ENCODE measurements at regions not wholly inside any gene's neighbourhood (a gene's known extent, or its start where the extent isn't known, plus 50 kb on each side); places are given as distances from the start of the nearest gene placed in this dataset.

DNA sequence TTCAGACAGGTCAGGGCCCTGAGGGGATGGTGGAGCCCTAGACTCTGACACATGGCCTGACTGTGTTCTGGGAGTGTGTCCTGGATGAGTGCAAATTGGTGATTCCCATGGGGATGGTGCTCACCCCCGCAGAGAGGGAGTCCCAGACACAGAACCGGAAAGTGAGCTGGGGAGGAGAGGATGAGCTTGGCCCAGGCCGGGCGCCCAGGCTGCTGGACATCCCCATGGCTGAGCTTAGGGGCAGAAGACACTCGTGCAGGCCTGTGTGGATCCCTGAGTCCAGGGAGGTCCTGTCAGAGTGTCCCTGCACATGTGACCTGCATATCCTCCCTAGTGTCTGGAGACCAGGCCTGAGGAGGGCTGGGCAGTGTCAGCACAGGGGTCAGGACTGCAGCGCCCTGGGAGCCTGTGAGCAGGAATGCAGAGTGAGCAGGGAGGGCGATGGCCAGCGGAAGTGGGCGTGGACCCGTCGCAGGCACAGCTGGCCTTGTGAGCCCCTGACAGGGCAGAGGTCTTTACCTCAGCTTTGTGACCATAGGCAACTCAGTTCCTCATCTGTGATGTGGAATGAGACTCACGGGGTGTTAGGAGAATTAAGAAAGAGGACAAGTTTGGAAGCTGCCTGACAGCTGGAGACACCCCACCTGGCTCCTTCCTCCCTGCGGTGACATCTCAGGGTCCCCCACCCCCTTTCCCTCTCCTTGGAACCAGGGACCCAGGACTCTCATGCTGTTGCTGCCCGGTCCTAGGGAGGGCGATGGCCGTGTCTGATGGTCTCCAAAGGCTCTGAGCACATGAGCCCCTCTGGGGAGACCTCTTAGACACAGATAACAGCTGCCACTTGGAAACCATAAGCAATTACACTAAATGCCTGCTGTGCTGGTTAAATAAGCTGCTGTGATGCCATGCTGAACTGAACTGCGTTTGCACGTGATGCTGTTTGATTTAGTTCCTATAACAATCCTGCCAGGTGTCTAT lies 62.6 kb upstream of the HS6ST1 start:
- DNase-seq = no peak

DNA sequence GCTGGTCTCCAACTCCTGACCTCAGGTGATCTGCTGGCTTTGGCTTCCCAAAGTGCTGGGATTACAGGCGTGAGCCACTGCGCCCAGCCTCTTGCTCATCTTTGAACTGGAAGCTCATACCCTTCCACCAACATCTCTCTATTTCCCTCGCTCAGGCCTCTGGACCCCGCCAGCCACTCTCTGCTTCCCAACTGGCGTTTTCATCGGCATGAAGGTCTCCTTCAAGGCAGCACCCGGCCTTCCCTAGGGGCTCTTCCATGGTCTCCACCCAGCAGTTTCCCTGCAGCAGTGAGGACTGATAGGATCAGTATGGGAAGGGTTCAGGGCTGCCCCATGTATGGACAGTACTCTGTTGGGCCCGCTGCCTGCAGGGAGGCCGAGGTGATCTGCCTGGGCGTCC lies 65.8 kb upstream of the HS6ST1 start:
- no peak for DNase-seq

DNA sequence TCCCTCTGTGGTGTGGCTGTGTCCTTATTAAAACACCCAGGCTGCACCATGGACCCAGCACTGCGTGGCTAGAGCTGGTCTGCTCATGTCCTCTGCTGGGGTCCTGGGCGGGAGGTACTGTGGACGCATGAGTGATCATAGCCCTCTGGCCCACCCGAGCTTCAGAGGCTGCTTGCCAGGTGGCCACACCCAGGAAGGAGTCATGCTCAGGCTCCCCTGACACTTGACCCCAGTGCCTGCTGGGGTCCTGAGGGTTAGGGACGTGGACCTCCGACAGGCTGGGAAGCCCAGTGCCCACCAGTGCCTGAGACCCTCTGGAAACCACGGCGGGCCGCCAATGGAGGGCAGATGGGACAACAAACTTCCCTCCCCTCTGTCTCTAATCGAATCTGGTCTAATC lies 66.3 kb upstream of the HS6ST1 start:
- no peak for DNase-seq

DNA sequence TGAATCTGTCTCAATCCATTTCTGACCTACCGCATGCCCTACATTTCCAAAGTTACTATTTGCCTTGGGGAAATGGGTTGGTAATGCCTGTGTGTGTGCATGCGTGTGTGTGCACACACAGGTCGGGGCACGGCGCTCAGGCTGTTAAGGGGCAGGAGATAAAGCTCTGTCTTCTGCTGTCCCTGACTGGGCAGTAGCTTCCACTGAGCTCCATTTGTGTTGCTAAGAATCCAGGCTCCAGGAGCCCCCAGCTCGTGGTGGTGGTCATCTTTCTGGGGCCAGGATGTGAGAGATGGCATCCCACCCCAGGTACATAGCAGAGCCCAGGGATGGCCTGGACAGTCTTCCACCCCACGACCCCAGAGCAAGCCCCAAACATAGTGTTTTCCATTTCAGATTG lies 66.7 kb upstream of the HS6ST1 start:
- no peak for DNase-seq

DNA sequence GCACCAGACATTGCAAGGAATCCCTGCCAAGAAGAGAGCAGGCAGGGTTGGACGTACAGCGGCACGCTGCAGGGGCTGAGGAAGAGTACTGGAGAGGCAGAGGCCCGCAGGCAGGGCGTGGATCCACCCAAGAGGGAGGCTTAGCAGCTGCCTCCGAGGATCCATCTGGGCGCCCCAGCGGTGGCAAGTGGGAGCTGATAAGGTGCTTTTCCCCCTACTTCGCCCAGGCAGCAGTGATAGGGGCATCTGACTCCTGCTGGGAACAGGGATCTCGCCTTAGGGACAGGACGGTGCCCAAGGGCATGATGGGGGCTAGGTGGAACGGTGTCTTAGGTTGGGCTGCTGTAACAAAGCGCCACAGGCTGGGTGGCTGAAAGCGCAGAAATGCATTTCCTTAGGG lies 67.4 kb upstream of the HS6ST1 start:
- DNase-seq = no peak

DNA sequence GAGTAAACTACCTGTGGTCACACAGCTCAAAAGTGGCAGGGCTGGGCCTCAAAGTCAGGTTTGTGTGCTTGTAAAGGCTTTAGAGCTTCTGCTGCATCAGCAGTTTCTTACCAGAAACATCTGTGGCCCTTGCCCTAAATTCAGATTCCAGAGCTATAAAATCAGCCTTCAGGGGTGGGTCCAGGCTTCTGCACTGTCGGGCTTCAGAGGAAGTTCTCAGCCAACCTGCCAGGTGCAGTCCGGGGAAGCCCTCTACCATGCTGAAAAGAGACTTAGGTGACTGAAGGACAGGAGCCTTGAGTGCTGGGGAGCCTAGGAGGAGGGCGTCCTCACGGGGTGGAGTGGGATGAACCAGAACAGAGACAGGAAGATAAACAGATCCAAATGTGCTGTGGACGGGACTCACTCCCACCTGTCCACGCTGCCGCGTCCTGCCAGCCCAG lies 69.9 kb upstream of the HS6ST1 start:
- DNase-seq = no peak

DNA sequence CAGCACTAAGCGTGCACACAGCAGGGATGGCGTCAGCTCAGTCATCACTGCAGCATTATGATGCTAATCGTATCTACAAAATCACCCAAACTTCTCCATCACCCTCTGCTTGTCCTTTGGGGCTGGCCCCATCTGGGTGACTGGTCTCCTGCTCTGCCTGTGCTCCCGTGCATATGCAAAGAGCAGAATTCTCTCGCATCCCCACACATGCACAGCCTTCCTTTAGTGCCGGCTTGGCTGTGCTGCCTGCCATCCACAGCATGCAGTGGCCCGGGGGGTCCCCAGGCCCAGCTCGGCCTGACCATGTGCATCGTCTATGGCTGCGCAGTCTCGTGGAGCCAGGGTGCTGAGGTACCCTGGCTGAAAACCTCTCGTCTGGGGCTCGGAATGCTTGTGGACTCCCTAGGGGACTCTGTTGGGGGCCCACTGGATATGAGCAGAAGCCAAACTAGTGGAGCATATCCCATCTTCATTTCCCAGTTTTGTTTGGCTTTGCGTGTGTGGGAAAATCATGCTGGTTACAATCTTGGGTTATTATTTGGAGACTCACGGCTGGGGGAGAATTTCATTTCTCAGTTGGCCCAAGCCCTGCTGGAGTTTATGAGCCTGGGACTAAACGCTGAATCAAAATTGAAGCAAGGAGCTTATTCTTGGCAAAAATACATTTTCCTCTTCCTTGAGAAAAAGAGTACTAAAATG lies 70.9 kb upstream of the HS6ST1 start:
- no peak for DNase-seq

DNA sequence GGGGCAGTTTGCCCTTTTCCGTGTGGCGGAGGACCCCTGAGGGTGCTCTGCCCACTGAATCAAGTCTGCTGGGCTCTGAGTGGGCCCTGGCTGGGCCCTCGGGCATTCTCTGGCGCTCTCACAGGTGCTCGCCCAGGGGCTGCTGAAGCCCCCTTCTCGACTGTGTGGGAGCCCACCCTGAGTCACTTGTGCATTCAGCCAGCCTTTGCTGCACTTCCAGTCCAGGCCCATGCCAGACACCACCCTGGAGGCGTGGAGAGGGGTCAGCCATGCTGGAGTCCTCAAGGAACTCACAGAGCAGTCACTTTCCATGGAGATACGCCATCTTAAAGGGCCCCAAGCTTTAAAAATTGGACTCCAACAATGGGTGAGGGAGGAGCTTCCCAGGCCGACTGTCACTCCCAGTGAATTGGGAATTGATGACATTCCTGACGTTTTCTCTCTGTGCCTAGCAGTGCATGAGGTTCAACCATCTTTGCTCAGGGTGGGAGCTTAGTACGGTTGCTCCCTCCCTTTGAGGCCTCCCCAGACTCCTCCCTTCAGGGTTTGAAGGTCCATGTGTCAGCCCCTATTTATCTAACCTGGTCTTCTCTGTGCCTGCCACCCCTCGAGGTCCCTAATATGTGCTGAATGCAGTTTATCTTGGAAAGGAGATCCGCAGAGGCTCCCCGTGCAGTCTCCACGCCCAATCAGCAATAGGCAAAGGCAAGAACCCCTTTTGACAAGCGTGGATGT lies 71.8 kb upstream of the HS6ST1 start:
- no peak for DNase-seq

DNA sequence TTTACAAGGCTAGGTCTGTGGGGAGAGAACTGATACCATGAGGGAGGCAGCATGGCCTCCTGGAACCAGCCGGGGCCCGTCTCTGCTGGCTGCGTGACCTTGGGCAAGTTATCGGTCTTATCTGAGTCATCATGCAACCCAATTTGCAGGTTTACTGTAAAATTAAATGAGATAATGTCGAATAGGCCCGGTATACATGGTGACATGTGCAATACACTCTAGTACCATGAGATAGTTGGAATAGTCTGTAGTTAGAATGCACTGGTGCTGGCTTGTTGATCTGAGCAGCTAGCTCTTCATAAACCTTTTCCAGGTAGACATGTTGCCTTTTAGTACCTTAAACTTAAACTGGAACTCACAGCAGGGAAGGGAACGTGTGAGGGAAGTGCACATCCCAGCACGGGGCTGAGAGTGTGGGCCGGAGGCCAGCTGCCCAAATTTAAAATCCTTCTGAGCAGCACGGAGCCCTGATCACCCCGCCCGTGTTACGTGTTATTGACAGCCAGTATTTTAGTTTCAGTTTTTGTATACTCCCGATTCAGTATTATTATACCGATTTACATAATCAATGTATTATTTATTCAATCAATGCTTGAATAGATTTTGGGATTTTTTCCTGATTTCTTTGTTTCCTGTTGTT lies 72.4 kb upstream of the HS6ST1 start:
- DNase-seq = no peak

DNA sequence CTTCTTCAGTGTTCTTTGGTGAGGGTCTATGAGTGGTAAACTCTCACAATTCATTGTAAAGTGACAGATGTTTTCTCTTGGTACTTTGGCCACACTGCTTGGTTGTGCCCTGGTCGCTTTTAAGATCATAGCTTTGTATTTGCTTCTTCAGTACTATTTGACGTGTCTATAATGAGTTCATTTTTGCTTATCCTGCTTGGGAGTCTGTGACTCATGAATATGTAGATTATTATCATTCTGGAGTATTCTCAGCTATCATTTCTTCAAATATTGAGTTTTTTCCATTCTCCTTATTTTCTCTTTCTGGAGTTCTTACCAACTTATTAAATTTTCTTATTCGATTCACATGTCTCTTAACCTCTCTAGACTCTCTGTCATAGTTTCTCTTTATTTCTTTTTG lies 73.0 kb upstream of the HS6ST1 start:
- no peak for DNase-seq

DNA sequence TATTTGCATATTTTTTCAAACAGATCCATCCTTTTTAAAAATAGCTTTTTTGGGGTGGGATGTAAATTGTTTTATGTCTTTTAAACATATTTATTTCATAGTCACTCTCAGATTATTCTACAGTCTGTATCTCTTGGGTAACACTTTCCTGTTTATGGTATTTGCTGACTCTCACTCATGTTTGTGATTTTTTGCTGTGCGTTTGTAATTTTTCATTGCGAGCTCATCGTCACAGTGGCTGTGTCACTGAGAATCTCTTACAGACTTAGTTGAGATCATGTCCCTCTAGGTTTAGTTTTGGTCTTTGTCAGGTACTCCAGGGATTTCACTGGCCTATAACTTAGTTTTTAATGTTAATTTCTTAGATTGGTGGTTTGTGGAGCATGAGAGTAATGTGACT lies 73.5 kb upstream of the HS6ST1 start:
- no peak for DNase-seq

DNA sequence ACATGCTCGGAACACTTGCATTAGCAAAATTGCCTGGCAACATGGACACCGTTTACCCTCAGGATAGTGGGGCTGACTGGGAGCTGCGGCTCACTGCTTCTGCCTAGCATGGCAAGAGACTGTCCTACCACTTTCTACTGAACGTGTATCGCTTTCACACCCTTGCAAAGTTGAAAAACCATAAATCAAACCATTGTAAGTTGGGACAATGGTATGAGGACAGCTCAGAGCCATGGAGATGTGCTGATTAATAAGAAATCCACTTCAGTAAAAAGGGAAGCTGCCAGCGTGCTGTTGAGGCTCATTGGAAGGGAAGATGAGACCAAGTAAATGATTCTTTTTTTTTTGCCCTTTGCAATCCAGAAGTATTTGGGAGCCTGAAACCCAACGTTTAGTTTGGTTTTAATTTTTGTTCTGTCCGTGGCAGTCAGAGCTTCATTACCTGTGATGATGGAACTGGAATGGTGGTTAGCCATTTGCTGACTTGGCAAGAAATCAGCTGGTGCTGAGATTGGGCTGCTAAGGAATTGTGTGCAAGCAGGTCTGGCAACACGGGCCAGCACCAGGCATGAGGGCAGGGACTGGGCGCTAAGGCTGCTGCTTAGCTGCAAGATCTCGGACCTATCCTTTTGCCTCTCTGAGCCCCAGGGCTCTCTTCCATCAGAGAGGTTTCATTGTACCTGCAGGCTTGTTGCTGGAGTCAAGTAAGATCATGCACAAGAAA lies 75.5 kb upstream of the HS6ST1 start:
- DNase-seq = no peak

DNA sequence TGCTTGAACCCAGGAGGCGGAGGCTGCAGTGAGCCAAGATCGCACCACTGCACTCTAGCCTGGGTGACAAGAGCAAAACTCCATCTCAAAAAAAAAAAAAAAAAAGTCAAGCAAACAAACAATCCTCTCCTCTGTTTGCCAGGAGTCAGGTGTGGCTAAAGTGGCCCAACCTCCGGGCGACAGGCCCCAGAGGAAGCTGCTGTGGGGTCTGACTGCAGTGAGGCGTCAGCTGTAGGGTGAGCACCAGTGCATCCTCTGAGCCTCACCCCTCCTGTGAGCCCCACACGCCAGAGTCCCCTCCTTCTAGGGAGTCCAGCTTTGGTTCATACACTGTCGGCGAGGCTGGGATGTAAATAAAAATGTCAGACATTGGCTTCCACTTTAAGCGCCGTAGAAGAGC lies 76.5 kb upstream of the HS6ST1 start:
- no peak for DNase-seq

DNA sequence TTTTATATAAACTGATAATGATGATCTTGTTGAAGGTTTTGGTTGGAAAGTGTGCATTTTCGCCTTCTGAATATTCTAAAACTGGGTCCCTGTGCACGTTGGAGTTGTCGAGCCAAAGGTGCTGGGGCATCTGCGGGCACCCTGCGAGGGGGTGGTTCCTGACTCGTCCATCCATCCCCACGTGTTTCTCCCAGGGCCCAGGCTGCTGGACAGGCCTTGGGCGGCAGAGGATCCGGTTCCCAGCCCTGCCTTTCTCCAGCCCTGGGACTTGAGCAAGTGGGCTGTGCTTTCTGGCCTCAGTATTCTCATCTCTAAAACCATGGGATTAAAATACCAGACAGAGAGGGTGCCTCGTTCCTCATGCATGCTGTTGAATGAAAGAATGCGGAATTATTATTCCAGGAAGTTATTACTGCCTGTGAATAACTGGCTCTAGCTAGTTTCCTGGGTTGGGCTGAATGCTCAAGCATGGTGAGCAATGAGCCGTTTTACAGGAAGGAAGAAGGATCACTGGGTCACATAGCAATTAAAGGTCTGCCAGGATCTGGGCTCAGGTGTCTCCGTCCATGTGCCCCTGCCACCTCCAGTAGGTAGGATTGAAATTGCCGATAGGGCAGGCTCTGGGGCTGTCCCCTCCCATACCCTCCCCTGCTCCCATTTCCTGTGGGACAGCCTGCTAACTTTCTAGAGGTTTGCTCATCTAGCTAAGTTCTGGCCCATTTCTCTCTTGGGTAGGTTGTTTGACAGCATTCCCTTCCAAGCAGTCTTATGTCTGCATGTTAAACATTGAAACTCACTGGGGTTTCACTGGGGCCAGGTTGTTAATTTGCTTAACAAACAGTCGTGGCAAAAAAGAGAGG lies 77.2 kb upstream of the HS6ST1 start:
- no peak for DNase-seq

DNA sequence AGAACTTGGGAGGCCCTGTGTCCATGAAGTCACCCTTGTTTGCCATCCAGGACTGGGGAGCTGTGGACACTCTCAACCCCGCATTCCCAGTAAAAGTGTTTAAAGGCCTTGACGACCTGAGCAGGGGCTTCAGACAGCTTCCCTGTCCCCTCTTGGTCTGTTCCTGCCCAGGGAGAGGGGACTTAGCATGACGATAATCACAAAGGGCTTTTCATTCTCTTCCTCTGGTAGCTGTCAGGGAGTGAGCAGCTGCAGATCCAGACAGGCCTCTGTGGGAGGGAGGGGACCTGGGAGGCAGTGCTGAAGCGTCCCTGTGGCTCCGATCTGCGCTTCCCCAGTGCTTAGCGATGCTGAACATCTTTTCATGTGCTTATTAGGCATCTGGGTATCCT lies 77.8 kb upstream of the HS6ST1 start:
- DNase-seq = no peak

DNA sequence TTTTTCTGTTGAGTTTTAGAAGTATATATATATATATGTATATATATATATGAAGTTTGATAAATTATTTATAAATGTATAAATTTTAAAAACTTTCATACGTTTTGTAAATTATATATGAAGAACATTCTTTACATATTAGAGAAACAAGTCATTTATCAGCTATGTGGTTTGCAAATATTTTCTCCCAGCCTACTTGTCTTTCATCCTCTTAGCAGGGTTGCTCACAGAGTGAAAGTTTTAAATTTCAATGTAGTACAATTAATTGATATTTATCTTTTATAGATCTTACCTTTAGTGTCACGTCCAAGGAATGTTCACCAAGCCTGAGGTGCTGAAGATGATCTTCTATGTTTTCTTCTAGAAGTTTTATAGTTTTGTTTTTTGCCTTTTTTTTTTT lies 78.3 kb upstream of the HS6ST1 start:
- DNase-seq = no peak

DNA sequence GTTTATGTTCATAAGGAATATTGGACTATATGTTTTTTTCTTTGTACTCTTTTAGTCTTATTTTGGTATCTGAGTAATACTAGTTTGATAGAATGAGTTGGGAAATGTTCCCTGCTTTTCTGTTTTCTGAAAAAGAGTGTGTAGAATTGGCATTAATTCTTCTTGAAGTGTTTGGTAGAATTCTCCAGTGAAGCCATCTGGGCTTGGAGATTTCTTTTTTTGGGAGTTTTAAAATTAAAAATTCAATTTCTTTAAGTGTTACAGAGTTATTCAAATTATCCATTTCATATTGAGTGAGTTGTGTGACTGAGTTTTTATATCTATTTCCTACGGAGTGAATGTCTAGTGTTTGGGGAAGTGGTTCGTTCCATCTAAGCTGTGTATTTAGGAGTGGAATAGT lies 80.6 kb upstream of the HS6ST1 start:
- DNase-seq = no peak

DNA sequence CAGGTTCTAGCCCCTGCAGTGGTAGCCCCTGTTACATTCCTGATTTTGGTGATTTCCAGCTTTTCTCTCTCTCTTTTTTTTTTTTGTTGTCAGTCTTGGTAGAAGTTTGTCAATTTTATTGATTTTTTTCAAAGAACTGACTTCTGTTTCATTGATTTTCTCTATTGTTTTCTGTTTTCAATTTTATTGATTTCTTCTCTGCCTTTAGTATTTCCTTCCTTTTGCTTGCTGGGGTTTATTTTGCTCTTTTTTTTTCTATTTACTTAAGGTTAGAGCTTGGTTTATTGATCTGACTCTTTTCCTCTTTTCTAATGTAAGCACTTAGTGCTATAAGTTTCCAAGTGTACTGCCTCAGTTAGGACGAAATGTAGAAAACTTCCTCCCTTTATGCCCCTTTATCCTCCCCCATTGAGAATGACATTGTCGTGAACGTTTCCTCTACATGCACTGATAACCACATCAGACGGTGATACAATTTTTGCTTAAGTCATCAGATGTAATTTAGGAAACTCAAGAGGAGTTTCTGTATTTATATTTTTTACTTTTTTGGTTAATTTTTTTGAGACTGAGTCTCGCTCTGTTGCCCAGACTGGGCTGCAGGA lies 81.1 kb upstream of the HS6ST1 start:
- no peak for DNase-seq

DNA sequence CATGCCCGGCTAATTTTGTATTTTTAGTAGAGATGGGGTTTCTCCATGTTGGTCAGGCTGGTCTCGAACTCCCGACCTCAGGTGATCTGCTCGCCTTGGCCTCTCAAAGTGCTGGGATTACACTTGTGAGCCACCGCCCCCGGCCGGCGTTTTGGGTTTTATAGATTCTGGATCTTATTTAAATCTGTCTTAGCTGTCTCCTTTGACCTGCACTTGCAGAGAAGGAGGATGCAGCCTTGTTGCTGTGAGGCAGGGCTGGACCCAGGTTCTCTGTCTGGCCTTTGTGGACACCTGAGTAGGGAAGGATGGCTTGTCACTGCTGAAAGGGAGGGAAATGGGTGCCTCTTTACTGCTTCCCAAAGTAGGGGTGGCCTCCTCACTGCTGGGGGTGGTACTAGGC lies 83.0 kb upstream of the HS6ST1 start:
- no peak for DNase-seq

DNA sequence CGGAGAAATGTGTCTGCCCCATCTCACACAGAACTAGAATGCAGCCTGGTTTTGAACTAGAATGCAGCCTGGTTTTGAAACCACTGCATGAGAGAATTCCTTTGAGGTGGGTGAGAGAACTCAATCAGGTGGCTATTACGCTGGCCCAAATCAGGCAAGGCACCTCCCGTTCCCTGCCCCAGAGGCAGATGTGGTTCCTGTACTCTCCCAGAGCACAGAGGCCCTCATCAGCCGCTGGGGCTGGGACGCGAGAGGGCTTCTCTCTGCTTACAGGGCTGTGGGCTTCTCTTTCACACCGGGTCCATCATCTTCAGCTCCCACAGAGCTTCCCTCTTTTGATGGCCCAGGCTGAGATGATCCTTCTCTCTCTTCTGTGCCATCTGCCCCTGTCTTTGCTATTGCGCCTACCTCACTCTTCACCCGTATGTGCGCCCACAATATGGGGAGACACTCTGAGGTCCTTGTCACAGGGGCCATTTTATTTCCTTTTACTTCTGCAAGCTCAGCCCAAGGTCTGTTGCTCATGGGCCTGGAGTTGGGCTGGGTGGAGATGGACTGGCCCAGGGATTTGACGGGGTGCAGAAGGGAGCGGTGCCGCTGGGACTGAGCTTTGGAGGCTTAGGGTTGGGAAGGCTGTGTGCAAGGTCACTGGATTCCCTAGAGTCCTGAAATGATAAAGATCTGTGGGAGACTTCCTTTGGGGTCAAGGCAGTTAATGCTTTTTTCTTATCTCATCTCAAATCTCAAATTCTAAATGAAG lies 84.4 kb upstream of the HS6ST1 start:
- no peak for DNase-seq

Measured in CD4-positive, alpha-beta T cell treated with Interleukin-12 subunit alpha and Interleukin-12 subunit beta, for 1 hour (primary cell).